Endothelial cell of umbilical vein (primary cell): ENCODE measurements at regions not wholly inside any gene's neighbourhood (a gene's known extent, or its start where the extent isn't known, plus 50 kb on each side); places are given as distances from the start of the nearest gene placed in this dataset.

ENCODE experiments used
- BruUV-seq: library from RNA; stranded (reverse); fragments of 400-500 nt; replicated peaks from 2 replicates; lab custom pipeline; 2021; lab: Mats Ljungman, UMichigan
- CTCF ChIA-PET: fragments of 300-600, 350-600 bp; sonication (Branson Sonifier 250); formaldehyde crosslinking; loops from one replicate; lab custom pipeline; 2021; ENCODE audit warnings: antibody characterized with exemption, inconsistent platforms; lab: Charles Lee
- POLR2A ChIA-PET: fragments of 300-600, 350-600 bp; sonication (Branson Sonifier 250); formaldehyde crosslinking; loops from one replicate; lab custom pipeline; 2021; ENCODE audit warnings: antibody characterized with exemption, inconsistent platforms; lab: Charles Lee
- DNase-seq: peaks from one replicate; pipeline ENCODE4 v3.0.0-alpha.2; 2011; ENCODE audit warnings: low read depth, low spot score
- FAIRE-seq: peaks from 2 replicates; lab custom pipeline; 2011; peaks lifted over from hg19 to GRCh38; lab: Jason Lieb, UNC
- H2AFZ ChIP-seq: 2 replicates; pipeline ENCODE4 v1.6.0; 2012; ENCODE audit warnings: low read depth, low read length, control low read depth, inconsistent platforms
- H3K27ac ChIP-seq: 2 replicates; pipeline ENCODE4 v1.5.1; 2011; ENCODE audit warnings: low read depth, mild to moderate bottlenecking, control low read depth, low read length, moderate library complexity; ENCODE audit not compliant: insufficient read depth
- H3K27me3 ChIP-seq, 2 experiments: 2 replicates each; pipeline versions ENCODE4 v1.6.0 to v1.6.1; 2011; ENCODE audit warnings: low read length in 2 of 2, mixed read lengths in 1 of 2; ENCODE audit not compliant: control insufficient read depth in 2 of 2, insufficient read depth in 2 of 2
- H3K36me3 ChIP-seq, 2 experiments: 2 replicates in 1 of 2; 3 replicates in 1 of 2; pipeline ENCODE4 v1.5.1; 2011; ENCODE audit warnings: low read length in 2 of 2, mild to moderate bottlenecking in 1 of 2, moderate library complexity in 1 of 2; ENCODE audit not compliant: control insufficient read depth in 2 of 2, insufficient read depth in 2 of 2; ENCODE audit errors: extremely low read depth in 1 of 2
- H3K4me1 ChIP-seq: 3 replicates; pipeline ENCODE4 v1.5.1; 2011; ENCODE audit warnings: mild to moderate bottlenecking, low read length; ENCODE audit not compliant: control insufficient read depth, insufficient read depth; ENCODE audit errors: extremely low read depth
- H3K4me2 ChIP-seq: 2 replicates; pipeline ENCODE4 v1.6.1; 2011; ENCODE audit warnings: low read length, control low read depth, mixed read lengths; ENCODE audit not compliant: insufficient read depth
- H3K4me3 ChIP-seq, 3 experiments: fragments of 200-600 bp in 1 of 3; sonication (generic), shearing (Covaris generic) in 1 of 3; replicated peaks in 1 of 3; 2 replicates each; pipeline ENCODE4 v1.5.1; 2011 to 2016; ENCODE audit warnings: control low read depth in 3 of 3, low read length in 3 of 3, mild to moderate bottlenecking in 2 of 3, inconsistent platforms in 1 of 3, low read depth in 1 of 3, moderate library complexity in 1 of 3; ENCODE audit not compliant: insufficient read depth in 1 of 3
- H3K79me2 ChIP-seq: 2 replicates; pipeline ENCODE4 v1.6.0; 2012; ENCODE audit warnings: low read length, inconsistent platforms; ENCODE audit not compliant: control insufficient read depth, insufficient read depth
- H3K9ac ChIP-seq: replicated peaks from 2 replicates; pipeline ENCODE3; 2011; ENCODE audit warnings: low read length, control low read depth; ENCODE audit not compliant: insufficient read depth; ENCODE audit errors: extremely low read depth
- H3K9me1 ChIP-seq: replicated peaks from 3 replicates; pipeline ENCODE4 v1.6.0; 2011; ENCODE audit warnings: mild to moderate bottlenecking, low read length; ENCODE audit not compliant: control insufficient read depth, insufficient read depth; ENCODE audit errors: extremely low read depth
- H3K9me3 ChIP-seq: replicated peaks from 2 replicates; pipeline ENCODE4 v1.5.1; 2012; ENCODE audit warnings: low read length, inconsistent platforms; ENCODE audit not compliant: control insufficient read depth, insufficient read depth
- H4K20me1 ChIP-seq: replicated peaks from 2 replicates; pipeline ENCODE3; 2011; ENCODE audit warnings: mild to moderate bottlenecking, low read length; ENCODE audit not compliant: control insufficient read depth, insufficient read depth; ENCODE audit errors: extremely low read depth
- CTCF ChIP-seq, 2 donors: IDR thresholded peaks; 1 replicate in 1 of 2; 2 replicates in 1 of 2; pipeline ENCODE4 v1.5.1; 2011; ENCODE audit warnings: low read length in 2 of 2, mild to moderate bottlenecking in 2 of 2, moderate library complexity in 2 of 2, control low read depth in 1 of 2, inconsistent platforms in 1 of 2, low read depth in 1 of 2; ENCODE audit not compliant: insufficient read depth in 1 of 2; ENCODE audit errors: extremely low read depth in 1 of 2
- EZH2 ChIP-seq: IDR thresholded peaks from 2 replicates; pipeline ENCODE4 v1.6.1; 2012; ENCODE audit warnings: borderline replicate concordance, low read depth, mild to moderate bottlenecking, moderate library complexity, low read length, inconsistent platforms; ENCODE audit not compliant: severe bottlenecking
- FOS ChIP-seq: IDR thresholded peaks from 2 replicates; pipeline ENCODE4 v1.6.1; 2011; ENCODE audit warnings: mild to moderate bottlenecking, low read length, moderate library complexity, borderline replicate concordance; ENCODE audit not compliant: insufficient read depth
- GATA2 ChIP-seq: IDR thresholded peaks from 2 replicates; pipeline ENCODE4 v1.7.0; 2011; ENCODE audit warnings: low read depth, mild to moderate bottlenecking, moderate library complexity, mixed read lengths, low read length; ENCODE audit not compliant: insufficient read length, insufficient read depth
- JUN ChIP-seq: IDR thresholded peaks from 2 replicates; pipeline ENCODE4 v1.6.1; 2011; ENCODE audit warnings: borderline replicate concordance, low read depth; ENCODE audit not compliant: insufficient read length, insufficient read depth
- MAX ChIP-seq: IDR thresholded peaks from 2 replicates; pipeline ENCODE4 v1.6.1; 2011; ENCODE audit not compliant: insufficient read depth, insufficient read length
- MYC ChIP-seq: IDR thresholded peaks from one replicate; pipeline ENCODE4 v1.6.1; 2011; ENCODE audit warnings: mild to moderate bottlenecking, low read depth, low read length
- POLR2A ChIP-seq: IDR thresholded peaks from 2 replicates; pipeline ENCODE4 v1.6.1; 2012; ENCODE audit warnings: low read depth, mild to moderate bottlenecking, control low read depth, low read length
- POLR2AphosphoS5 ChIP-seq: IDR thresholded peaks from 2 replicates; pipeline ENCODE4 v1.6.1; 2012; ENCODE audit warnings: low read depth, mild to moderate bottlenecking, control low read depth, low read length, moderate library complexity; ENCODE audit not compliant: insufficient read depth
- dilution Hi-C: fragments of 300-500 bp; cut with MboI; formaldehyde crosslinking; loops from one replicate; pipeline ENCODE4 v1.15.0; 2019; ENCODE audit warnings: low sequenced_read_pairs; ENCODE audit not compliant: extremely low pct_ligation_motif_present
- intact Hi-C: fragments of 100-400 bp; cut with micrococcal nuclease; formaldehyde crosslinking; loops from one replicate; pipeline ENCODE4 v1.10.0; 2022

GRCh38 chr18:71529703-71530303, 1014.3 kb downstream of the CBLN2 start:
- TF ChIP-seq FOS (peak; percentile 58), POLR2A (no peak), GATA2 (peak; percentile 77), MYC (no peak)
- intact Hi-C loops = no loop called here
- Histone ChIP-seq H3K79me2 (no peaks in the 10 kb centered on the region), H3K9me1 (no peaks in the 10 kb centered on the region), H3K4me2 (no peak overlapping the region), H2AFZ (no peak overlapping the region), H3K27me3 (no peaks in the 10 kb centered on the region), H3K4me1 (no peaks in the 10 kb centered on the region), H3K9ac (no peak overlapping the region), H4K20me1 (no peaks in the 10 kb centered on the region), H3K27ac (no peak overlapping the region), H3K36me3 (no peaks in the 10 kb centered on the region), H3K9me3 (no peaks in the 10 kb centered on the region), H3K4me3 (no peak overlapping the region)
- no TSS peak for BruUV-seq
- ChIA-PET CTCF (interaction anchor here (0.6 to 1.3 kb wide), 3 partner anchors 22 to 98 kb away, joined by 3 read pairs; no protein-coding TSS in a partner anchor), POLR2A (no interaction called here)
- dilution Hi-C loops = no loop called here
- DNase-seq = peak; percentile 62
- FAIRE-seq = peak; percentile 26

GRCh38 chr18:71523483-71524435, 1020.4 kb downstream of the CBLN2 start:
- no peaks in the 10 kb centered on the region for H3K27me3 ChIP-seq
- no peaks in the 10 kb centered on the region for H3K36me3 ChIP-seq
- no peaks in the 10 kb centered on the region for H3K79me2 ChIP-seq
- TF ChIP-seq CTCF (IDR thresholded peaks at IDR 0.05; ENCODE audit: extremely low read depth in 1 of 2, insufficient read depth in 1 of 2, low read depth in 1 of 2, low read length in 2 of 2) (no peak), GATA2 (no peak), MAX (no peak), EZH2 (no peak), MYC (no peak), JUN (no peak), POLR2AphosphoS5 (no peak), POLR2A (no peak), FOS (no peak)
- DNase-seq (no peak), FAIRE-seq (no peak)
- no peaks in the 10 kb centered on the region for H3K9me3 ChIP-seq
- H3K4me1 ChIP-seq = no peaks in the 10 kb centered on the region
- dilution Hi-C loops (no loop called here), intact Hi-C loops (no loop called here)
- no peaks in the 10 kb centered on the region for H3K9me1 ChIP-seq
- H3K4me3 ChIP-seq = no peak overlapping the region
- CTCF ChIA-PET = interaction anchor here (0.7 kb wide), 1 partner anchor 14 kb away, joined by 3 read pairs; no protein-coding TSS in a partner anchor
- no TSS peak for BruUV-seq
- H3K4me2 ChIP-seq = no peak overlapping the region
- no peaks in the 10 kb centered on the region for H4K20me1 ChIP-seq
- H3K9ac ChIP-seq = no peak overlapping the region
- no peak overlapping the region for H2AFZ ChIP-seq
- no peak overlapping the region for H3K27ac ChIP-seq
- POLR2A ChIA-PET = no interaction called here
